Small intestine (tissue), 7 donors: ENCODE measurements at regions not wholly inside any gene's neighbourhood (a gene's known extent, or its start where the extent isn't known, plus 50 kb on each side); places are given as distances from the start of the nearest gene placed in this dataset.
"Not testable (repeated sequence)": the region's sequence is repeated elsewhere in the genome, so short reads cannot be mapped to it uniquely, and the experiment has no call there.

Experiments
- DNase-seq, 2 donors: peaks; one replicate each; pipeline versions ENCODE4 v3.0.0 to v3.0.0-alpha.2; 2013
- FAIRE-seq: peaks from 2 replicates; lab custom pipeline; 2012; peaks lifted over from hg19 to GRCh38; lab: Jason Lieb, UNC
- H3K27ac ChIP-seq, 3 donors: one replicate each; pipeline ENCODE4 v1.5.1; 2013; ENCODE audit warnings: low read length in 2 of 3, mild to moderate bottlenecking in 2 of 3, control low read depth in 1 of 3, inconsistent platforms in 1 of 3, low read depth in 1 of 3, moderate library complexity in 1 of 3
- H3K27me3 ChIP-seq, 3 donors: one replicate each; pipeline ENCODE4 v1.6.1; 2013; ENCODE audit warnings: low read length in 3 of 3, inconsistent platforms in 1 of 3; ENCODE audit not compliant: control insufficient read depth in 3 of 3, insufficient read depth in 3 of 3
- H3K36me3 ChIP-seq, 3 donors: one replicate each; pipeline ENCODE4 v1.6.1; 2013; ENCODE audit warnings: low read length in 3 of 3, inconsistent platforms in 1 of 3, low read depth in 1 of 3, mild to moderate bottlenecking in 1 of 3, moderate library complexity in 1 of 3; ENCODE audit not compliant: control insufficient read depth in 3 of 3, insufficient read depth in 2 of 3
- H3K4me1 ChIP-seq, 3 donors: one replicate each; pipeline ENCODE4 v1.6.1; 2013; ENCODE audit warnings: low read length in 2 of 3, inconsistent platforms in 1 of 3, low read depth in 1 of 3, mild to moderate bottlenecking in 1 of 3, moderate library complexity in 1 of 3; ENCODE audit not compliant: control insufficient read depth in 3 of 3, insufficient read depth in 2 of 3
- H3K4me3 ChIP-seq, 3 donors: one replicate each; pipeline ENCODE4 v1.5.1; 2013; ENCODE audit warnings: low read length in 3 of 3, control low read depth in 1 of 3, inconsistent platforms in 1 of 3, low read depth in 1 of 3, mild to moderate bottlenecking in 1 of 3, moderate library complexity in 1 of 3
- H3K9me3 ChIP-seq, 2 donors: one replicate each; pipeline ENCODE4 v1.6.1; 2013; ENCODE audit warnings: low read depth in 1 of 2, low read length in 1 of 2; ENCODE audit not compliant: control insufficient read depth in 2 of 2, insufficient read depth in 1 of 2
- WGBS, 3 donors: extraction: QIAGEN DNeasy Blood & Tissue Kit; methylation state at CpG; one replicate each; pipeline ENCODE4 v1.1.7; 2013; 5-methylcytosine and 5-hydroxymethylcytosine counted together
- donor health status: healthy with polysubstance abuse.
- donor health status: control.
- donor health status: control.
- donor health status: Bipolar disorder and iron deficiency.
- donor health status: healthy.

GRCh38 chr1:228648647-228649383 lies 86.5 kb upstream of the RHOU start:
- H3K4me1 ChIP-seq, result peaks cover 0 to 18% (median 8%) of the 10 kb centered on the region in 3 donors
- no peak overlapping the region for H3K27ac ChIP-seq
- FAIRE-seq, result no peak
- no peak overlapping the region for H3K4me3 ChIP-seq
- no peak for DNase-seq
- peaks cover 3 to 50% (median 22%) of the 10 kb centered on the region in 3 donors for H3K27me3 ChIP-seq
- H3K36me3 ChIP-seq, result no peaks in the 10 kb centered on the region
- 53 to 72% (median 59%) methylated on average over 16 of the region's 16 CpGs for WGBS, 3 donors
- H3K9me3 ChIP-seq, result peaks cover 0 to 6% of the 10 kb centered on the region in 2 donors

DNA sequence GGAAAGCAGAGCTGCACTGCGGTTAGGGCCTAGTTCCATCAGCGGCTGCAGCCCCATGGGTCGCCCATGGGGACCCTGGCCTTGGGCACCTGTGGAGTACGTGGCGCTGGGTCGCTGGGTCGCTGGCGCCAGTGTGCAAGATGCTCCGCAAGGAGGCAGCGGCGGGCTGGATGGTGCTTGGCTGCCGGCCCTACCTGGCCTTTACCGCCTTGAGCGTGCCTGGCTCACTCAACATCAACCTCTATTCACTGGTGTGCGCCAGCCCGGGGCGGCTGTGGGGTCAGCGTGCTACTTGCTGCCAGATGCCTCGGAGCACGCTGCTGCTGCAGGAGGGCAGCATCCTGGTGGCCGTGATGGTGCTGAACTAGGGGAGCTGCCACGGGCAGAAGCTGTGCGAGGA lies 85.1 kb upstream of the RHOU start:
- peak in 1 of 2 donors; percentile 45 for DNase-seq
- Histone ChIP-seq H3K4me3 (no peak overlapping the region), H3K27me3 (peaks cover 3 to 50% (median 22%) of the 10 kb centered on the region in 3 donors), H3K27ac (no peak overlapping the region), H3K36me3 (no peaks in the 10 kb centered on the region), H3K9me3 (peaks cover 0 to 6% of the 10 kb centered on the region in 2 donors), H3K4me1 (peaks cover 0 to 18% (median 8%) of the 10 kb centered on the region in 3 donors)
- no peak for FAIRE-seq
- 33 to 61% (median 57%) methylated on average over 22 to 23 of the region's 23 CpGs for WGBS, 3 donors

- Histone ChIP-seq H3K9me3 (peaks cover 0 to 6% of the 10 kb centered on the region in 2 donors), H3K36me3 (no peaks in the 10 kb centered on the region), H3K27ac (no peak overlapping the region), H3K27me3 (peaks cover 3 to 50% (median 22%) of the 10 kb centered on the region in 3 donors), H3K4me1 (peaks cover 0 to 18% (median 8%) of the 10 kb centered on the region in 3 donors), H3K4me3 (no peak overlapping the region)
- FAIRE-seq (no peak), DNase-seq (no peak)
- 80 to 87% (median 86%) methylated on average over 1 of the region's 1 CpG for WGBS, 3 donors
These were observed 84.3 kb upstream of the RHOU start for GRCh38 chr1:228650946-228651345.

- no peak for DNase-seq
- no peaks in the 10 kb centered on the region for H3K36me3 ChIP-seq
- 93 to 98% (median 96%) methylated on average over 1 of the region's 1 CpG for WGBS, 3 donors
- H3K4me3 ChIP-seq, result no peak overlapping the region
- H3K27ac ChIP-seq, result no peak overlapping the region
- no peak for FAIRE-seq
- H3K4me1 ChIP-seq, result peaks cover 0 to 12% (median 6%) of the 10 kb centered on the region in 3 donors
- H3K27me3 ChIP-seq, result peaks cover 3 to 43% (median 22%) of the 10 kb centered on the region in 3 donors
- H3K9me3 ChIP-seq, result peaks cover 0 to 6% of the 10 kb centered on the region in 2 donors
These were observed 83.2 kb upstream of the RHOU start for GRCh38 chr1:228652116-228652515.

GRCh38 chr1:228653057-228653456 lies 82.2 kb upstream of the RHOU start:
- H3K27me3 ChIP-seq, result peaks cover 3 to 34% (median 21%) of the 10 kb centered on the region in 3 donors
- not testable (repeated sequence) for DNase-seq, H3K9me3 ChIP-seq, H3K4me3 ChIP-seq, FAIRE-seq, H3K4me1 ChIP-seq, H3K27ac ChIP-seq, H3K36me3 ChIP-seq
- 86 to 91% (median 91%) methylated on average over 7 of the region's 7 CpGs for WGBS, 3 donors

DNA sequence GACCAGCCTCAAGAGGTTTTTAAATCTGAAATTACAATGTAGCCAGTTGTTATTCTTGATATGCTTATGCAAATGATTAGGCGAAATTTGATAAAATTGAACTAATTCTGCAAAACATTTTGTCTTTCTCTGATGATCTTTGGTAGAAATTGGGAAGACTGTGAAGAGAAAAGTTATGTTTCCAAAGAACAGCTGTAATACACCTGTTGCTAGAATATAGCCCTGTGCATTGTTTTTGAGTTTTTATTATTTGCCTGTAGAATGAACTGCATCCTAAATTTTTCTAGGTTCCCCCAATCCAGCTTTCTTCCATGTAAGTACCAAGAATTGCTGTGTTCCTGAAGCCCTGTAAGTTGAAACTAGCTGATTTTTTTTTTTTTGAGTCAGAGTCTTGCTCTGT lies 81.5 kb upstream of the RHOU start:
- no peak overlapping the region for H3K4me3 ChIP-seq
- DNase-seq (no peak), FAIRE-seq (no peak)
- H3K9me3 ChIP-seq, result peaks cover 0 to 6% of the 10 kb centered on the region in 2 donors
- no peak overlapping the region for H3K27ac ChIP-seq
- no peaks in the 10 kb centered on the region for H3K36me3 ChIP-seq
- H3K4me1 ChIP-seq, result no peaks in the 10 kb centered on the region
- H3K27me3 ChIP-seq, result peaks cover 3 to 27% (median 20%) of the 10 kb centered on the region in 3 donors
- WGBS, 3 donors, result 90 to 94% (median 94%) methylated on average over 1 of the region's 1 CpG

- H3K4me3 ChIP-seq, result no peak overlapping the region
- no peaks in the 10 kb centered on the region for H3K36me3 ChIP-seq
- no peaks in the 10 kb centered on the region for H3K9me3 ChIP-seq
- no peaks in the 10 kb centered on the region for H3K4me1 ChIP-seq
- DNase-seq, result no peak
- FAIRE-seq, result no peak
- no peak overlapping the region for H3K27ac ChIP-seq
- H3K27me3 ChIP-seq, result peaks cover 0 to 11% (median 8%) of the 10 kb centered on the region in 3 donors
- WGBS, 3 donors, result 66 to 76% (median 73%) methylated on average over 3 of the region's 3 CpGs
These were observed 79.4 kb upstream of the RHOU start for GRCh38 chr1:228655796-228656394.

DNA sequence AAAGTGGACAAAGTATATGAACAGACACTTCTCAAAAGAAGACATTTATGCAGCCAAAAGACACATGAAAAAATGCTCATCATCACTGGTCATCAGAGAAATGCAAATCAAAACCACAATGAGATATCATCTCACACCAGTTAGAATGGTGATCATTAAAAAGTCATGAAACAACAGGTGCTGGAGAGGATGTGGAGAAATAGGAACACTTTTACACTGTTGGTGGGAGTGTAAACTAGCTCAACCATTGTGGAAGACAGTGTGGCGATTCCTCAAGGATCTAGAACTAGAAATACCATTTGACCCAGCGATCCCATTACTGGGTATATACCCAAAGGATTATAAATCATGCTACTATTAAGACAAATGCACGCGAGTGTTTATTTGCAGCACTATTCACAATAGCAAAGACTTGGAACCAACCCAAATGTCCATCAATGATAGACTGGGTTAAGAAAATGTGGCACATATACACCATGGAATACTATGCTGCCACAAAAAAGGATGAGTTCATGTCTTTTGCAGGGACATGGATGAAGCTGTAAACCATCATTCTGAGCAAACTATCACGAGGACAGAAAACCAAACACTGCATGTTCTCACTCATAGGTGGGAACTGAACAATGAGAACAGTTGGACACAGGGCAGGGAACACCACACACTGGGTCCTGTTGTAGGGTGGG lies 73.1 kb upstream of the RHOU start:
- H3K9me3 ChIP-seq, H3K36me3 ChIP-seq, DNase-seq, H3K27ac ChIP-seq, H3K27me3 ChIP-seq, FAIRE-seq, H3K4me3 ChIP-seq, H3K4me1 ChIP-seq: not testable (repeated sequence)
- WGBS, 3 donors, result 88 to 92% (median 90%) methylated on average over 4 to 5 of the region's 5 CpGs
